Karpas-422 (cell line): ENCODE measurements at regions not wholly inside any gene's neighbourhood (a gene's known extent, or its start where the extent isn't known, plus 50 kb on each side); places are given as distances from the start of the nearest gene placed in this dataset.

Source experiments
- DNase-seq: peaks from one replicate; pipeline ENCODE4 v3.0.0-alpha.2; 2015
- H2AFZ ChIP-seq: fragments of 200-600 bp; sonication (generic); 2 replicates; pipeline ENCODE4 v1.6.1; 2014; ENCODE audit warnings: antibody characterized with exemption, low read length, mixed read lengths
- H3K27ac ChIP-seq: fragments of 200-600 bp; sonication (generic); 2 replicates; pipeline ENCODE4 v1.5.1; 2014; ENCODE audit warnings: mild to moderate bottlenecking, low read length, moderate library complexity
- H3K27me3 ChIP-seq: fragments of 200-600 bp; sonication (generic); 2 replicates; pipeline ENCODE4 v1.6.1; 2014; ENCODE audit warnings: low read length, mixed read lengths
- H3K36me3 ChIP-seq: fragments of 200-600 bp; sonication (generic); 2 replicates; pipeline ENCODE4 v1.6.1; 2014; ENCODE audit warnings: low read length, mixed read lengths; ENCODE audit not compliant: insufficient read depth
- H3K4me1 ChIP-seq: fragments of 200-600 bp; sonication (generic); 2 replicates; pipeline ENCODE4 v1.6.1; 2014; ENCODE audit warnings: mild to moderate bottlenecking, low read length, mixed read lengths
- H3K4me2 ChIP-seq: fragments of 200-600 bp; sonication (generic); 2 replicates; pipeline ENCODE4 v1.6.1; 2014; ENCODE audit warnings: low read length, low read depth, mild to moderate bottlenecking; ENCODE audit not compliant: poor library complexity, severe bottlenecking
- H3K4me3 ChIP-seq: fragments of 200-600 bp; sonication (generic); 2 replicates; pipeline ENCODE4 v1.5.1; 2014; ENCODE audit warnings: mild to moderate bottlenecking, antibody characterized with exemption, low read length, mixed read lengths
- H3K79me2 ChIP-seq: fragments of 200-600 bp; sonication (generic); 2 replicates; pipeline ENCODE4 v1.6.1; 2014; ENCODE audit warnings: mild to moderate bottlenecking, low read length, mixed read lengths
- H3K9ac ChIP-seq: fragments of 200-600 bp; sonication (generic); 2 replicates; pipeline ENCODE4 v1.6.0; 2014; ENCODE audit warnings: low read length
- H3K9me2 ChIP-seq: fragments of 200-600 bp; sonication (generic), shearing (Covaris generic); replicated peaks from 2 replicates; pipeline ENCODE4 v1.6.0; 2014; ENCODE audit warnings: mild to moderate bottlenecking, low read length, moderate library complexity; ENCODE audit not compliant: insufficient read depth
- H3K9me3 ChIP-seq: fragments of 300-700, 200-600 bp; sonication (generic); 2 replicates; pipeline ENCODE4 v1.6.1; 2014; ENCODE audit warnings: low read length, mixed read lengths
- H4K20me1 ChIP-seq: fragments of 200-600 bp; sonication (generic); 2 replicates; pipeline ENCODE4 v1.6.1; 2014; ENCODE audit warnings: mild to moderate bottlenecking, antibody characterized with exemption, low read length, low read depth; ENCODE audit not compliant: insufficient read depth

- H3K79me2 ChIP-seq: no peaks in the 10 kb centered on the region
- H3K27ac ChIP-seq: no peak overlapping the region
- H4K20me1 ChIP-seq: no peaks in the 10 kb centered on the region
- no peaks in the 10 kb centered on the region for H3K9me3 ChIP-seq
- no peaks in the 10 kb centered on the region for H3K36me3 ChIP-seq
- no peak for DNase-seq
- no peak overlapping the region for H3K4me2 ChIP-seq
- H3K4me1 ChIP-seq: no peaks in the 10 kb centered on the region
- no peak overlapping the region for H3K4me3 ChIP-seq
- no peaks in the 10 kb centered on the region for H3K27me3 ChIP-seq
- H3K9ac ChIP-seq: no peak overlapping the region
- H2AFZ ChIP-seq: no peak overlapping the region
- H3K9me2 ChIP-seq: no peaks in the 10 kb centered on the region
These were observed 261.5 kb downstream of the SLC7A11 start for GRCh38 chr4:137980641-137981040.

- Histone ChIP-seq H3K9ac (no peak overlapping the region), H3K4me2 (no peak overlapping the region), H3K4me3 (no peak overlapping the region), H3K9me3 (no peaks in the 10 kb centered on the region), H3K4me1 (no peaks in the 10 kb centered on the region), H3K79me2 (no peaks in the 10 kb centered on the region), H3K9me2 (no peaks in the 10 kb centered on the region), H2AFZ (no peak overlapping the region), H3K27me3 (no peaks in the 10 kb centered on the region), H3K36me3 (no peaks in the 10 kb centered on the region), H4K20me1 (no peaks in the 10 kb centered on the region), H3K27ac (no peak overlapping the region)
- DNase-seq: no peak
These were observed 262.2 kb downstream of the SLC7A11 start for GRCh38 chr4:137979938-137980337.

GRCh38 chr4:137968956-137969678 lies 273.0 kb downstream of the SLC7A11 start:
- H4K20me1 ChIP-seq: no peaks in the 10 kb centered on the region
- H3K4me2 ChIP-seq: no peak overlapping the region
- no peak for DNase-seq
- no peak overlapping the region for H3K4me3 ChIP-seq
- H3K9ac ChIP-seq: no peak overlapping the region
- no peak overlapping the region for H2AFZ ChIP-seq
- H3K36me3 ChIP-seq: no peaks in the 10 kb centered on the region
- H3K79me2 ChIP-seq: no peaks in the 10 kb centered on the region
- no peak overlapping the region for H3K27ac ChIP-seq
- H3K9me2 ChIP-seq: no peaks in the 10 kb centered on the region
- no peaks in the 10 kb centered on the region for H3K4me1 ChIP-seq
- H3K9me3 ChIP-seq: no peaks in the 10 kb centered on the region
- H3K27me3 ChIP-seq: 0 out of 2 replicates have a peak, but pooled peaks cover 3% of the 10 kb centered on the region

GRCh38 chr4:137967480-137968190 lies 274.5 kb downstream of the SLC7A11 start:
- Histone ChIP-seq H3K9me3 (no peaks in the 10 kb centered on the region), H3K27me3 (0 out of 2 replicates have a peak, but pooled peaks cover 3% of the 10 kb centered on the region), H2AFZ (no peak overlapping the region), H3K4me2 (no peak overlapping the region), H3K36me3 (no peaks in the 10 kb centered on the region), H4K20me1 (no peaks in the 10 kb centered on the region), H3K9ac (no peak overlapping the region), H3K4me1 (no peaks in the 10 kb centered on the region), H3K4me3 (no peak overlapping the region), H3K9me2 (no peaks in the 10 kb centered on the region), H3K27ac (no peak overlapping the region), H3K79me2 (no peaks in the 10 kb centered on the region)
- DNase-seq: no peak

- Histone ChIP-seq H3K9me2 (no peaks in the 10 kb centered on the region), H3K9ac (no peak overlapping the region), H2AFZ (no peak overlapping the region), H3K27me3 (0 out of 2 replicates have a peak, but pooled peaks cover 3% of the 10 kb centered on the region), H3K27ac (no peak overlapping the region), H3K4me2 (no peak overlapping the region), H3K36me3 (no peaks in the 10 kb centered on the region), H4K20me1 (no peaks in the 10 kb centered on the region), H3K79me2 (no peaks in the 10 kb centered on the region), H3K4me3 (no peak overlapping the region), H3K4me1 (no peaks in the 10 kb centered on the region), H3K9me3 (no peaks in the 10 kb centered on the region)
- no peak for DNase-seq
These were observed 275.6 kb downstream of the SLC7A11 start for GRCh38 chr4:137966504-137966903.

- H3K79me2 ChIP-seq: no peaks in the 10 kb centered on the region
- no peak overlapping the region for H3K4me2 ChIP-seq
- H3K27me3 ChIP-seq: 0 out of 2 replicates have a peak, but pooled peaks cover 3% of the 10 kb centered on the region
- H4K20me1 ChIP-seq: no peaks in the 10 kb centered on the region
- no peaks in the 10 kb centered on the region for H3K4me1 ChIP-seq
- no peak overlapping the region for H3K4me3 ChIP-seq
- no peaks in the 10 kb centered on the region for H3K36me3 ChIP-seq
- no peak for DNase-seq
- no peak overlapping the region for H2AFZ ChIP-seq
- no peaks in the 10 kb centered on the region for H3K9me3 ChIP-seq
- no peak overlapping the region for H3K27ac ChIP-seq
- H3K9me2 ChIP-seq: no peaks in the 10 kb centered on the region
- H3K9ac ChIP-seq: no peak overlapping the region
These were observed 281.1 kb downstream of the SLC7A11 start for GRCh38 chr4:137961051-137961438.

GRCh38 chr4:137960371-137961050 lies 281.6 kb downstream of the SLC7A11 start:
- H3K4me1 ChIP-seq: no peaks in the 10 kb centered on the region
- H3K9me3 ChIP-seq: no peaks in the 10 kb centered on the region
- H3K4me3 ChIP-seq: no peak overlapping the region
- H3K79me2 ChIP-seq: no peaks in the 10 kb centered on the region
- H2AFZ ChIP-seq: no peak overlapping the region
- DNase-seq: no peak
- H4K20me1 ChIP-seq: no peaks in the 10 kb centered on the region
- no peak overlapping the region for H3K4me2 ChIP-seq
- H3K36me3 ChIP-seq: no peaks in the 10 kb centered on the region
- 0 out of 2 replicates have a peak, but pooled peaks cover 2% of the 10 kb centered on the region for H3K27me3 ChIP-seq
- no peak overlapping the region for H3K9ac ChIP-seq
- no peak overlapping the region for H3K27ac ChIP-seq
- no peaks in the 10 kb centered on the region for H3K9me2 ChIP-seq

- Histone ChIP-seq H3K9me2 (no peaks in the 10 kb centered on the region), H3K27me3 (no peaks in the 10 kb centered on the region), H3K9me3 (no peaks in the 10 kb centered on the region), H2AFZ (no peak overlapping the region), H3K4me3 (no peak overlapping the region), H3K36me3 (no peaks in the 10 kb centered on the region), H4K20me1 (no peaks in the 10 kb centered on the region), H3K4me2 (no peak overlapping the region), H3K27ac (no peak overlapping the region), H3K79me2 (no peaks in the 10 kb centered on the region), H3K9ac (no peak overlapping the region), H3K4me1 (no peaks in the 10 kb centered on the region)
- no peak for DNase-seq
These were observed 284.3 kb downstream of the SLC7A11 start for GRCh38 chr4:137957806-137958205.
